Activated CD4-positive, alpha-beta T cell treated with anti-CD3 and anti-CD28 coated beads, Interleukin-2, amount 50 U/mL, for 48 hours (primary cell): ENCODE measurements at regions not wholly inside any gene's neighbourhood (a gene's known extent, or its start where the extent isn't known, plus 50 kb on each side); places are given as distances from the start of the nearest gene placed in this dataset.

ENCODE experiments used
- DNase-seq, 2 experiments: peaks; one replicate each; pipeline ENCODE4 v3.0.0-alpha.2; 2020

DNA sequence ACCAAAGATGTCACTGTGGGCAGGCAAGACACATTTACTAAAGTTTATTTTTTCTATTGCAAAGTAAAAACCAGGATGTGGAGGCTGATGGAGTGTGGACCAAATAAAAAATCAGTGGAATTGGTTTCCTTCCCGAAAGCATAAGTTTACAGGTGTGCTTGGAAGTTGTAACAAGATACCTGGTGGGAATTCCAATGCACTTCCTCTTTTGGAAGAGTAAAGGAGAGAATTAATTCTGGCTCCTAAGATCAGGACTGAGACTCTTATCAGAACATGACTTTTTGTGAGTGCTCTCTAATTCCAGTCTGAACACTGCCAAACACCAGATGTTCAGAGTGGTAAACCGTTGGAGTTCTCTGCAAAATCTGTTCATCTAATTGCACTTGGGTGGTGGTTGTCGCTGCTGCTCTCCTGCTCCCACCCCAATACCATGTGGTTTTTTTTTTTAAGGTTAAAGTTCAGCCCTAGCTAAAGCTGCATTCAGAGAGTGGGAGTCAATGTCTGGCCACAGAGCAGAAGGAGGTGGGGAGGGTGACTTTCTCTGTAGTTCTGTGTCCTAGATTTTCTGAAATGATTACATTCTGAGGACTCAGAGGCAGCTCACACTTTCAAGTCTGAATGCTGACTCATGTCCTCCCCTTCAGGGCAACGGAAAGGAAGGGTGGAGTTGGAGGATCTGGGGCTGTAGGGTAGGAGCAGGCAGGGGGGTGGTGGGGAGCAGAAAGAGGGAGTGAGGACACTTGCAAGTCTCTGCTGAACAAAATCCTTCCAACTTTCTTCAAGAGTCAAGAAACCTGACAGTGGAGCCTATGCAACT is 275.8 kb upstream of the PRDM1 start:
- DNase-seq = peak; percentile 55 to 69

DNA sequence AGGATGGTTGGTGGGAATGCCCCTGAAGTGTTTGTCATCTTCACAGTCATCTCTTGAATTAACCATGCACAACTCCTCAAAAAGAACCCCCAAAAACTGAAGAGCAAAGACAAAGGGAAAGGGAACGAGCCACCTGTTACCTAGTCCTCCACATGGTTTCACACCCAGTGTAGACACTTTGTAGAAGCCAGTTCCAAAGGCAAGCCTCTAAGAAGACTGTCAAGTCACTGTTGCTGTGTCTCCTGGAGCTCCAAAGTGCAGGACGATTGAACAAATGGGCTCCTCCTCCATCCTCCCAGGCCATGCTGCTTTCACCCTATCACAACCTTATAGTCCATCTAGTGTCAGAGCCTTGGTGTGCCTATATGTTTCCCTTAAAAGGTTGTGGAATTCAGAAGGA is 277.6 kb upstream of the PRDM1 start:
- DNase-seq = no peak

DNA sequence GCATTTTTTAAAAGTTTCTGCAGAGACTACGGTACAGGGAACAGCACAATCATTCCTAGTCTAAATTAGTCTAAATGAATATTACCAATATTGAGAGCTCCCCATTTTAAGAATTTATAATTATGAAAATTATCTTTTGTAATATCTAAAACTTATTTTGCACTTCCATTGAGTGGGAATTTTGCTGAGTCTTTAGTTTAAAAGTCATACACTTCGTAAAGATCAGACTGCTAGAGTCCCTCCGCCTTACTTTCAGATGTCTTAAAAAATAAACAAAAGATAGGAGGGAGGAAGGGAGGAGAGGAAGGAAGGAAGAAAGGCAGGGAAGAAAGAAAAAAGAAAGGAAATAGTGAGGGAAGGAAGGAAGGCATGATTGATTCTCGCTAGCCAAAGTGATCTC is 278.2 kb upstream of the PRDM1 start:
- no peak for DNase-seq

DNA sequence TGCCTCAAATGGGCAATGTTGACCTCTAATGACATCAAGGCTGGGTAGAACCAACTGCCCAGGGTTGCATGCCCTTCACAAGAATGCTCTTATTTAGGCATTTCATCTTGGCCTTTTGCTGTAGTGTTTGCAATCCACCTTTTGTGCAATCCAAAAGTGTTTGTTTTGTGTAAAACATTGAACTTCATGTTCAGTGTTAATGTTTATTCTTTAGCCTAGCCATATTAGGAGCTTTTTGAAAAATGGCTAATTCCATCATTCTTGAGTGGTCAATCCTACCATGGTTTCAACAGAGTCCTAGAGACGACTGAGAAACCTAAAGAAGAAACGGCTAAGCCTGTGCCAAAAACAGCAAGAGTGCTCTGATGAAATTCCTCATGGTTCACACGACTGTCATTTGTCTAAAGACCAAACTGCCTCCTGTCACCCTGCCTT is 279.6 kb upstream of the PRDM1 start:
- DNase-seq = no peak

DNA sequence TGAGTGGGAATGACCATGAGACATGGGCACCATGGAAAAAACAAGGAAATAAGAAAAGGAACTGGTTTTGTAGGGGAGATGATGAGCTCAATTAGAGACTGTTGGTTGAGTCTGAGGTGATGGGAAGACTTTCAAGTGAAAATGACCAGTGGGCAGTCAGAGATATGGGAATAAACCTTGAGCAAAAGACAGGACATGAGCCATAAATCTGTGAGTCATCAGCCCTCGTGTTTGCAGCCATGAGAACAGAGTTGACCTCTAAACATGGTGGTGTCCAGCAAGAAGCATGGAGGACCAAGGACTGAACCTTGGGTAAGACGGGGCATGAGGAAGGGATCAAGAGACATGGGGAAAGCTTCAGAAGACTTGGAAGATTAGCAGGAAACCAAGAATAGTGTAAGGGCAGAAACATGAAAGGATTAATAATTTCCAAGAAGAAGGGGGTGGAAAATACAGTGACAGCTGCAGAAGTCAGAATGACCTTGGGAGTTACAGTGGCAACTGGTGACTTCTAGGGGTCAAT is 280.6 kb upstream of the PRDM1 start:
- no peak for DNase-seq

DNA sequence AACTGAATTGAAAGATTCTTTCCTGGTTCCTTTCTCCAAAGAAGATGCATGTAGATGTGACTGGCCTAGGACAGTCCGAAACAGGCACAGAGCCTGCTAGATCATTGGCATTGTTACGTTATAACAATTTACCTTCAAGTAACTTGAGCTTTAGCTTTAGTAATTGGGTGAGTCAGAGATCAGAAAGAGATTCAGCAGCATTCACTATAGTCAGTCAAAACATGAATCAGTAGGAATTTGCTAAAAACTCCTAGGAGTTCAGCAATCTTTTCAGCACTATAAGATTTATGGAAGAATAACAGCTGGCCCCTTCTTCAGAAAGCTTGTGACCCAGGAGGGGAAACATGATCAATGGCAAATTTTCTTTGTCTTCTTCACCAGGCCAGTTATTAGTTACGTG is 281.7 kb upstream of the PRDM1 start:
- DNase-seq = no peak

DNA sequence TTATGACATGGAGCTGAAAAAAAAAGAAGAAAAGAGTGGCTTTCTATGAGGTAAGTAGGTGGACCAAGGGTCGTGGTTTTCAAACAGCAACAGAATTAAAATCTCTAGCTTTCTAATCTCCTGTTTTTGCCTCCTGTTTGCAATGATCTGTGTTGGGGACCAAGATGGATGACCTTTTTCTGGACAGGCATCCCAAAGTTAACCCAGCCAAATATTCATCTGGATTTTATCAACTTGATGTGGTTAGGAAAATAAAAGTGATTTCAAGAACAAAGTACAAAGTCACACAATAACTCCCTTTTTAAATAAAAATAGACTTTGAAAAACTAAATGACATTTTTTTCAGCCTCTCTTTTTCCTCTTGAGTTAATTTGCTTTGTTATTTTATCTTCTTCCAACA is 282.1 kb upstream of the PRDM1 start:
- DNase-seq = no peak

DNA sequence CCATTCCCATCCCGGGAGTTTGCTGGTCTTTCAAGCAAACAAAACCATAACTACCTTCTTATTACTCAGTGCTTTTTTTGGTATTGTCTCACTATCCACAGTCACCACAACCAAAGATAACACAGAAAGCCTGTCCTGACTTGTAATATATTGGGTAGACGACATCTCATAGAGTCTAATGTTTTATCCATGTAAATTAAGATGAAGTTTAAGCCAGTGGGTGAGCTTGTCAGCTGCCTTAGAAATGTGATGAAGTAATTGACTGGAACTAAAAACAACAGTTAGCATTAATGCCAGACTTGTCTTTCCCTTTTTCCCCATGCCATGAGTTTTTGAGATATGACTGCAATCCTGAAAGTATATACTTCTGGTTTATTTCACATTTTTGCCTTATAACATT is 282.7 kb upstream of the PRDM1 start:
- DNase-seq = no peak

DNA sequence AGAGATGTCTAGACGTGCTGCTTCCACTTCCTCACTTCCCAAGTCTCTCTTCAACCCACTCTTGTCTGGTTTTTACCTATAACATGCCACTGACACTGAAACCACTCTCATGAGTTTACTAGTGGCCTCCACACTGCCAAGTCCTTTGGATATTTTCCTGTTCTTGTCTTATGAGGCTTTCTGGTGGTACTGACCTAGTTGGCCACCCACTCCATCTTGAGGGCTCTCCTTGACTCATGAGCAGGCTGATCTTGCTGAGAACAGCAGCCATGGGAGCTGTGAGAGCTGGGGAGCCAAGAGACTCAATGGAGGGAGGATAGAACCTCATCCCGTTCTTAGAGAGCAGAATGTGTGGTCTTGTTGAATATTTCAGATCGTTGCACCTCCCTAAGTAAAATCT is 283.4 kb upstream of the PRDM1 start:
- DNase-seq = no peak

DNA sequence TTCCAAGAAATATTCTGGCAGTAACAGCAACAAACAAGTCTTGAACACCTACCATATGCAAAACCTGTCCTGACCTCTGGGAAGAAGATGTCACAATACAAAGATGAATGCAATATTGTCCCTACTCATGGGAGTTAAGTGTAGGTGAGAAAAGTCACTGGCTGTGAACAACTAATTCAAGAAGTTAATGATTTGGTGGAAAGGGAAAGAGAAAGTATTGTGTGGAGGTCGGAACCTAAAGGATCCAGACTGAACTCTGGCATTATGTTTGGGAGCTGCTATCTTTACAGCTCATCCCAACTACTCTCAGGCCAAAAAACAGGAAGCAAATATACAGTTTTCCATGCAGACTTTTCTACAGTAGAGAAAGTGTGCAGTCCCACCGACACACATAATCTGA is 285.3 kb upstream of the PRDM1 start:
- no peak for DNase-seq

DNA sequence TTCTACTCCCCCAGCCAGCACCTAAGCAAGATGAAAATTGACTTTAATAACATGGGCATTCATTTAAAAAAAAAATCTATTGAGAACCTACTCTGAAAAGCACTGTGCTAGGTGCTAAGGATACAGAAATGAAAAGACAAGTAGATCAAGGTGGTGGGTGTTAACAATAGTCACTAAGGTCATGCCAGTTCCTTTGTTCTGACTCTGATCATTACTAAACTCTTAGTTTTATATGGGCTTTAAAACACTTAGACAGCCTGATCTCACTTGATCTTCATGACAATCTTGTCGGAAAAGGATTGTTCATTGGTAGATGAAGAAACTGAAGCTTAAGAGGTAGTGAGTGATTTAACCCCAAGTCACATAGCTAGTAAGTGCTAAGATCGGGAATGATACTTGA is 285.7 kb upstream of the PRDM1 start:
- DNase-seq = no peak

DNA sequence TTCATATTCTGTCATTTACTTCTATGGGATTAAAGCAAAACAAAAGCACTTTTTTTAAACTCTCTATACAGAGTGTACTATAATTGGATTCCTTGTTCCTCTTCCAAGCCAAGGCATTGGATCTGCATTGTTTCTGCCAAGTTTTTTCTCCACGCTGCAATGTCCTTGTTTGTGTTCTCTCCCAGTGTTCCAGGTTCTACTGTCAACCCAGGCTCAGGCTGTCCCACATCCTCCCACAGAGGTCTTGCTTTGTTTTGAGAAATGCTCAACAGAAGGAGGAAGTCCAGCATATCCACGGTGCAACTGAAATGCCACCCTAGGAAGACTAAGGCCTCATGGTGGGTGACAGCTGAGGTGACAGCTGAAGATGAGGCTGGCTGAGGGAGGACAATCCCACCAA is 287.1 kb upstream of the PRDM1 start:
- no peak for DNase-seq

DNA sequence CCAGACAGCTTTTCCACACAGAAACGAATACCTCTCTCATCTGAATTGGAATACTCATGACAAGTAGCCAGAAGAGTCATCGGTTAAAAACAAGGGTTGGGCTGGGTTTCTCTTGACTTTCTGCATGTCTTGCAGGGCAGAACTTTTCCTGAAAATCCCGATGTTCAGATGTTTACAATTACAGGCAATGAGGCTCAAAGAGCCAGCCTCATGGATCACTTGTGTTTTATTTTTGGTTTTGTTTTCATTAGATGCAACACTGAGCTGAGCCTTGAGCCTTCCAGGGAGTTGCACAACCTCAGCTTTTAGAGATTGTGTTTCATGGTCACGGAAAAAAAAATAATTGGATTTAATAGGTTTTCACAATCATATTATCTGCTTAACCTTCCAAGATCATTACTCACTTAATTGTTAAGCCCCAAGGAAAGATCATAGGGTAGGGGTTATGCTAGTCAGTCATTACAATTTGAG is 288.1 kb upstream of the PRDM1 start:
- DNase-seq = no peak

DNA sequence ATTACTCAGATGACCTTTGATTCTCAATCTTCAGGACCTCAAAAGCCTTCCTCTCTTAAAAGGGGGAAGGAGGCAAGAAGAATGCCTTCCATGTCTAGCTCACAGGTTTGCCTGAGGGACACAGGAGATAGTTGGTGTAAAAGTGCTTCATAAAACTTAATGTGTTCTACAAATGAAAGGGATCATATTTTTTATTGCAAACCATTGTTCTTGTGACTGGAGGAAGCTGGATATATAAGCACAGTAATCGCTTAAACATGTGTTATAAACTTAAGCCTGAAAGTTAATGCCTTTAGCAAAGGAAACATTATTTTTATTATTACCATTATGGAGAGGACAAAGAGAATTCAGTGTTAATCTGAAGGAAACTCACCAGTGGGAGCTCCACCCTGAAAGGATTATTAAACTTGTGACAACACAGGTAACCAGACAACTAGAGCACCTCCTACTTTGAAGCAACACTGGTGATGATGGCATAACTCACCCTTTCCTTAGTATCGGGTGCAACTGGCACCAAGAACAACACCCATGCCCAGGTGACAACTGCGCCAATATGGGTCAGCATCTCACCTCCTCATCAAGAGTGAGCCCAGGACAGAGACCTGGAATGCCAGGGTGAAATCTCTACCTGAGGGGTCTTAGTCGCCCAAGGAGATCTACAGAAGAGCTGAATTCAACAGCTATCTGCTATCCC is 288.7 kb upstream of the PRDM1 start:
- no peak for DNase-seq

DNA sequence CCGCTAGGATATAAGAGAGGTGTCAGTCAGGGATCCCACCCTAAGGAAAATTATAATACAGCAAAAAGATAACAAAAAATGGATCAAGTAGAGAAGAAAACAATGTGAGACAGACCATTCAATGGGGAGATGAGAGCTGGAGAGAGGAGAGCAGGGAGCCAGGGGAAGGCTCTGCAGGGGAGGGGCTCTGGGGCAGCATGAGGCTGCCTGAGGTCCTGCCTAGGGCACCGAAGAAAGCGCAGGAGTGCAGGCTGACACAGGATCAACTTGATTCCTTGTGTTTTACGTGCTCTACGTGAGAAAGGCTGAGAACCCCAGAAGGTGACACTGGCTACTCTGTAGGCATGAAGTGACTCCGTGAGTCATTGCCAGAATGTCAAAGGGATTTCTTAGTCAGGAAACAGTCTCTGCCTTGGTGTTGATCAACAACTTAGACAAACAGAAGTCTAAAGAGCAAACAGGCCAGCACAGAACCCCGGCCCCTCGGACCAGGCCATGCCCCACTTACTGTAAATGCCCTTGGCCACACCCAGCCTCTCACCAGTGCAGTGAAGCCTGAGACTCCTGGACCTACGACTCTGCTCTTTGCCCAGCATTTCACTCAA is 290.1 kb upstream of the PRDM1 start:
- no peak for DNase-seq

DNA sequence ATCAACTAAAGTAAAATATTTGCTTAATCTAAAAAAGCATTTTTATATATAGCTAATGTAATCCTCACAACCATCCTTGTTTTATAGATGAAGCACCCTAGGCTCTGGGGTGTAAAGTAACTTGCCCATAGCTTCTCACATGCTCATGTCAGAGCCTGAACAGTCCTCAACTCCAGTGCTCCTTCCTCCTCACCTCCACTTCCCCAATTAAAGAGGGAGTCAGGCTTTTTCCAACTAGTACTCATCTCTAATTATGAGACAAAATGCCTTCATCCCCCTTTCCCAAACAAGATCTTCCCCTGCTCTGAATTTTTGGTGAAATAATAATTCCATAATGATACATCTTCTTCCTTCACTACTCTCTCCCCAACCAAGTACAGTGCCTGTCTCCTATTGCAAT is 290.8 kb upstream of the PRDM1 start:
- no peak for DNase-seq

DNA sequence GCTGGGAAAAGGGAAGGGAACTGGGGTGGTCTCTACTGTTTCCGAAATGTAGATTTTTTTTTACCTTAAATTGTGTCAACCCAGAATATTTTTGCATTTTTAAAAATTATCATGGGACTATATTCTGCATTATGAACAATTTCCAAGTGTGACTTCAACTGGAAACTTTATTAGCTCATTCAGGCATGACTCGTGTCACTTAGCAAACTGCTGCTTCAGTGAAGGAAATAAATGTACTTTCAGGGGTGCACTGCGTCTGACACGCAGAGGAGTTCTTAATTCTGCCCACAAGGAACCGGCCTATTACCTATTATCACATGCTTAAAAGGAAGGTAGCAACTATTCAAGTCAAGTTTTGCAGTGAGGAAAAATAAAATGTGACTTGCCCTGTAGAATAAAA is 291.3 kb upstream of the PRDM1 start:
- no peak for DNase-seq

DNA sequence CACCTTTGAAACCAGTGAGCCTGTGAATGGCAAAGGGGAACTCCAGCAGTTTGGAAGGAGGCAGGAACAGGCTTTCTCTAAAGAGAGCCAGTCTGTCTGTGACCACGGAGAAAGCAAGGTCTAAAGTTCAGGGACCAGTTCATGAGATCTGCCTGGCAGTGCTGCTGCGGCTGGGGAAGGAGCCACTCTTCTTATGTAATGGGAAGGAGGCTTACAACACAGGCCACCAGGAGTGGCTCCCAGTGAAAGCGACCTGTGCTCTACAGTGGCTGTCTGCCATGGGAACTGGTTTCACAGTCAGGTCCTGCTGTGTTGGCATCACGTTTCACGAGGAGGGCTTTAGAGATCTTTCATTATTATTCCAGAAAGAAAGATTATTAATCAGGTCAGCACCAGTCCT is 291.9 kb upstream of the PRDM1 start:
- no peak for DNase-seq

DNA sequence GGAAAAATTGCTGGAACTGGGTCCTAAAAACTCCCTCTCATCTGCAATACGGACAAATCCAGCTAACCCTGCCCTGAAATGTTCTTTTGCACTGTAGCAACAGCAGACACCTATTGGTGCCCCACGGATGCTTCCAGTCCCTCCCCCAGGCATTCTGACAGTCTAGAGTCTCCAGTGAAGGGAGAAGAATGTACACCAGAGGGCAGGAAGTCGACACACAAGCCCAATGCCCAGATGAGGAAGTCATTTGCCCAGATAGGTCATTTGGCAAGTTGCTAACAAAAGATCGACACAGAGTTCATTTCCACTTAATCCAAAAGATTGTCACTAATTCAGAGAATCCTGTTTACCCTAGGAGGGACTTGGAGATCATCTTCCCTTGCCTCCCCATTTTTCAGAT is 293.0 kb upstream of the PRDM1 start:
- no peak for DNase-seq

DNA sequence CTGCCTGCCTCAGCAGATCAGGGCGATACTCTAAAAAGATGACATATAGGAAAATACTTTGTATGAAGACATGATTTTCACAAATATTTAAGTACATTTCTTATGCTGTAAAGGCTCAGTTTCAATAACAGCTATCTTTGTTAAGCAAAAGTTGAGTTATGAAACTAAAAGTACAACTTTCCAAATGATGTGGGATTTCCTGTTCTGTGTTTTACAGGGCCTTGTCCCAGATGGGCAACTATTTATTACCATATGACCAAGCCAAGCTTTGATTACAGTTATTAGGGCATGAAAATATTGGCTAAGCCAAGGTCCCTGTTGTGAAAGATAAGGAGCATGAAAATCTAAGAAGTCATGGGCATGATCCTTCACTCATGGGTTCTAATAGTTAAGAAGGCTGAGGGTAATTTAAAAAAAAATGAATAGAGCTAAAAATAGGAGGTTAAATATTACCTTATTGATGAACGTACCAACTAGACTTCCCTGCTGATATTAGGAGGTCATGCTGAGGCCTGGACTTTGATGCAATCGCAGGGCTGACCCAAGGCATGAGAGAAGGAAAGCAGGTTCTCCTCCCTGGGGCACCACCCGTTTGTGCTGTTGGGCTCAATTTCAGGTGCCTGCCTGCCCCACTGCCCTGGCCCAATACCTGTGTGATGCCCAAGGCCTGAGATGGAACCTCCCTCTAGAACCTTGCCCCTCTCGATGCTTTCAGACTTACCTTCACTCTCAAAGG is 294.4 kb upstream of the PRDM1 start:
- no peak for DNase-seq

DNA sequence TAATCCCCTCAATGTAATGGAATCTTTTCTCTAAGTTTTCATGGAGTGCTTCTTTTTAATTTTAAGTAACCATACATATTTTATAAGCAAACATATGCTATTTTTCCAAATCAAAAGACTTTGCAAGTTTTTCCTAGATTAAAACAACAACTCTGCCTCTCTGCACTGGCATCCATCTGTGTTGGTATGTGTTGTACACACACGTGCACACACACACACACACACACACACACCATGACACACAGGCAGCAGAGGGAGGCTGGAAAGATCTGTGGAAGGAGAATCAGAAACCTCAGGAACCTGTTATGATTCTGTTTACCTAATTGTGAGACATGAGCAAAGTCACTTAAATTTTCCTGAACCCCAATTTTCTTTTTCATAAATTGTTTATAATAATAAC is 295.0 kb upstream of the PRDM1 start:
- DNase-seq = no peak

DNA sequence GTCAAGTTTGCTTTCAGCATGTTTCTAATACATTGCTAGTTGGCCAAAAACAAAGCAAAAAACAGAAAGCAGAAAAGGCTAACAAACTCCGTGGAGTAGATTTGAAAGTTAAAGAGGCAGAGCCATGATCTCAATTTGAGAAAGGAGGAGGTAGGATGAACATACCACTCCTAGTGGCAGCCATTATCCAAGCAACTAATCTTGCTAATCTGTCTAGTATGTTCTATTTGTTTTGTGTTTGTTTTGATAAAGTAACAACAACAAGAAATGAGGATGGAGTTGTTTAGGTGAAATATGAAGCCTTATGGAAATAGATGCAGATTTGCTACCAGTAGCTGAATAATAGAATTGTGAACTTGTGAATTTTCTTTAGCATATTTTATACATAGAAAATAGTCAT is 295.5 kb upstream of the PRDM1 start:
- no peak for DNase-seq

DNA sequence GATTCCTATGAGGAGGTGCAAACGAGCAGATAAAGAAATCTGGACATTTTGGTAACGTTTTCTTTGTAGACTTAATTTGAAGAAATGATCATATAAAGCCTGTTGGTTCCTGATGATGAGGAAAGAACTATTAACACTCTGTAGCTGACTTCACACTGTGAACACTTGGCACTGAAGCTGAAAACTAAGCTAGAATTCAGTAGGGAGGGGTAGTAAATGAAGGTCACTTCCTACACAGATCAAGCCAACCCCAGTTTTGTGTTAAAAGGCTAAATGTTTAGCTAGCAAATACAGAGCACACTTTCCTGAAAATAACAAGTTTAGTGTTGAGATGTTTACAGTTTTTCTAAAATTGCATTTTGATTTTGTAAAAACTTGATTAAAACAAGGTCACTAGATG is 296.2 kb upstream of the PRDM1 start:
- DNase-seq = no peak
